PC-3 (cell line): ENCODE measurements at regions not wholly inside any gene's neighbourhood (a gene's known extent, or its start where the extent isn't known, plus 50 kb on each side); places are given as distances from the start of the nearest gene placed in this dataset.

Source experiments
- ATAC-seq: fragments of 200-7000 bp; cut with Tn5 transposase; 2 replicates; pipeline ENCODE4 v1.9.1; 2020; ENCODE audit warnings: mild to moderate bottlenecking, moderate library complexity
- BruUV-seq: library from RNA; stranded (reverse); fragments of 400-500 nt; replicated peaks from 2 replicates; lab custom pipeline; 2021; lab: Mats Ljungman, UMichigan
- CTCF ChIA-PET: fragments of 300-600 bp; sonication (Branson Sonifier 250); formaldehyde crosslinking; loops from one replicate; lab custom pipeline; 2022; ENCODE audit warnings: antibody characterized with exemption; lab: Charles Lee
- POLR2A ChIA-PET: fragments of 300-600 bp; sonication (Branson Sonifier 250); formaldehyde crosslinking; loops from one replicate; lab custom pipeline; 2022; ENCODE audit warnings: antibody characterized with exemption; ENCODE audit not compliant: unreplicated experiment; lab: Charles Lee
- DNase-seq: peaks from one replicate; pipeline ENCODE4 v3.0.0-alpha.2; 2015
- H2AFZ ChIP-seq: fragments of 300-600 bp; sonication (generic); 2 replicates; pipeline ENCODE4 v1.6.0; 2016; ENCODE audit warnings: antibody characterized with exemption, low read length
- H3F3A ChIP-seq: fragments of 300-600 bp; sonication (generic); one replicate; pipeline ENCODE4 v1.6.0; 2017; ENCODE audit warnings: antibody characterized with exemption, low read length, control low read depth, mild to moderate bottlenecking; ENCODE audit not compliant: unreplicated experiment
- H3K27ac ChIP-seq: fragments of 300-600 bp; sonication (generic); 2 replicates; pipeline ENCODE4 v1.5.1; 2016; ENCODE audit warnings: mild to moderate bottlenecking, low read length
- H3K27me3 ChIP-seq: fragments of 300-600 bp; sonication (generic); 2 replicates; pipeline ENCODE4 v1.6.1; 2016; ENCODE audit warnings: low read length, mixed read lengths
- H3K36me3 ChIP-seq: fragments of 300-600 bp; sonication (generic); 2 replicates; pipeline ENCODE4 v1.6.1; 2016; ENCODE audit warnings: low read depth, mixed run types, low read length, mixed read lengths
- H3K4me1 ChIP-seq: fragments of 300-600 bp; sonication (generic); 2 replicates; pipeline ENCODE4 v1.5.1; 2016; ENCODE audit warnings: low read length; ENCODE audit not compliant: insufficient read depth
- H3K4me2 ChIP-seq: fragments of 300-600 bp; sonication (generic); 2 replicates; pipeline ENCODE4 v1.6.0; 2016; ENCODE audit warnings: low read length
- H3K4me3 ChIP-seq: fragments of 300-600 bp; sonication (generic); 2 replicates; pipeline ENCODE4 v1.5.1; 2016; ENCODE audit warnings: mild to moderate bottlenecking, low read length, mixed read lengths
- H3K79me2 ChIP-seq: fragments of 300-600 bp; sonication (generic); 2 replicates; pipeline ENCODE4 v1.6.1; 2017; ENCODE audit warnings: low read length, mixed read lengths
- H3K9ac ChIP-seq: fragments of 300-600 bp; sonication (generic); 2 replicates; pipeline ENCODE4 v1.6.0; 2016; ENCODE audit warnings: mild to moderate bottlenecking, low read length
- H3K9me2 ChIP-seq: fragments of 300-600 bp; sonication (generic); replicated peaks from 2 replicates; pipeline ENCODE4 v1.6.1; 2016; ENCODE audit warnings: mixed run types, low read length, mixed read lengths
- H3K9me3 ChIP-seq: fragments of 300-600 bp; sonication (generic); 2 replicates; pipeline ENCODE4 v1.6.1; 2016; ENCODE audit warnings: low read length, mixed read lengths
- H4K20me1 ChIP-seq: fragments of 300-600 bp; sonication (generic); 2 replicates; pipeline ENCODE4 v1.6.1; 2016; ENCODE audit warnings: low read length, mixed read lengths
- CTCF ChIP-seq: fragments of 300-600 bp; sonication (generic); conservative IDR thresholded peaks from 2 replicates; pipeline ENCODE4 v1.5.1; 2017; ENCODE audit warnings: antibody characterized with exemption, low read depth, mild to moderate bottlenecking, low read length
- EZH2 ChIP-seq: fragments of 300-600 bp; sonication (generic); IDR thresholded peaks from one replicate; pipeline ENCODE4 v1.6.1; 2017; ENCODE audit warnings: antibody characterized with exemption, mild to moderate bottlenecking, low read length; ENCODE audit not compliant: unreplicated experiment
- EZH2phosphoT487 ChIP-seq: fragments of 300-600 bp; sonication (generic); IDR thresholded peaks from 2 replicates; pipeline ENCODE4 v1.6.1; 2018; ENCODE audit warnings: mild to moderate bottlenecking, antibody characterized with exemption, low read length, borderline replicate concordance
- intact Hi-C: fragments of 100-400 bp; cut with micrococcal nuclease; formaldehyde crosslinking; loops from 2 replicates; pipeline ENCODE4 v1.9.0; 2023

GRCh38 chr9:126152622-126153362 is 173.8 kb upstream of the MVB12B start:
- H2AFZ ChIP-seq, result no peak overlapping the region
- H3F3A ChIP-seq, result no peaks in the 10 kb centered on the region
- no peaks in the 10 kb centered on the region for H3K4me1 ChIP-seq
- no peaks in the 10 kb centered on the region for H3K36me3 ChIP-seq
- TF ChIP-seq EZH2phosphoT487 (no peak), CTCF (no peak), EZH2 (no peak)
- DNase-seq (no peak), ATAC-seq (no peak)
- ChIA-PET POLR2A (no interaction called here), CTCF (no interaction called here)
- H3K9me2 ChIP-seq, result no peaks in the 10 kb centered on the region
- no peaks in the 10 kb centered on the region for H3K79me2 ChIP-seq
- no peaks in the 10 kb centered on the region for H3K9me3 ChIP-seq
- H3K4me3 ChIP-seq, result no peak overlapping the region
- no peak overlapping the region for H3K4me2 ChIP-seq
- H3K27ac ChIP-seq, result no peak overlapping the region
- H3K27me3 ChIP-seq, result no peaks in the 10 kb centered on the region
- intact Hi-C loops, result no loop called here
- H3K9ac ChIP-seq, result no peak overlapping the region
- no TSS peak for BruUV-seq
- H4K20me1 ChIP-seq, result no peaks in the 10 kb centered on the region

GRCh38 chr9:126153382-126153781 is 173.2 kb upstream of the MVB12B start:
- CTCF ChIA-PET, result no interaction called here

More at GRCh38 chr9:126153382-126153781, 173.2 kb upstream of the MVB12B start:
- ATAC-seq (no peak), DNase-seq (no peak)
- POLR2A ChIA-PET, result no interaction called here
- Histone ChIP-seq H2AFZ (no peak overlapping the region), H4K20me1 (no peaks in the 10 kb centered on the region), H3K4me2 (no peak overlapping the region), H3K4me3 (no peak overlapping the region), H3K9ac (no peak overlapping the region), H3K36me3 (no peaks in the 10 kb centered on the region), H3K27ac (no peak overlapping the region), H3K9me2 (no peaks in the 10 kb centered on the region), H3K79me2 (no peaks in the 10 kb centered on the region), H3K27me3 (no peaks in the 10 kb centered on the region), H3K4me1 (no peaks in the 10 kb centered on the region), H3K9me3 (no peaks in the 10 kb centered on the region), H3F3A (no peaks in the 10 kb centered on the region)
- TF ChIP-seq EZH2phosphoT487 (no peak), EZH2 (no peak), CTCF (no peak)
- BruUV-seq, result no TSS peak
- intact Hi-C loops, result no loop called here
